NCI-H524 treated with DMSO at 0.1 percent for 48 hours (cell line): ENCODE measurements at regions not wholly inside any gene's neighbourhood (a gene's known extent, or its start where the extent isn't known, plus 50 kb on each side); places are given as distances from the start of the nearest gene placed in this dataset.

Experiments
- DNase-seq: peaks from one replicate; lab custom pipeline; 2025; lab: John Stamatoyannopoulos, UW

GRCh38 chrX:45868425-45868824 lies 667.7 kb upstream of the DIPK2B start:
- no peak for DNase-seq

- no peak for DNase-seq
Measured at GRCh38 chrX:45862801-45863200, 662.1 kb upstream of the DIPK2B start.

- DNase-seq, result no peak
Measured at GRCh38 chrX:45860450-45860849, 659.8 kb upstream of the DIPK2B start.

DNA sequence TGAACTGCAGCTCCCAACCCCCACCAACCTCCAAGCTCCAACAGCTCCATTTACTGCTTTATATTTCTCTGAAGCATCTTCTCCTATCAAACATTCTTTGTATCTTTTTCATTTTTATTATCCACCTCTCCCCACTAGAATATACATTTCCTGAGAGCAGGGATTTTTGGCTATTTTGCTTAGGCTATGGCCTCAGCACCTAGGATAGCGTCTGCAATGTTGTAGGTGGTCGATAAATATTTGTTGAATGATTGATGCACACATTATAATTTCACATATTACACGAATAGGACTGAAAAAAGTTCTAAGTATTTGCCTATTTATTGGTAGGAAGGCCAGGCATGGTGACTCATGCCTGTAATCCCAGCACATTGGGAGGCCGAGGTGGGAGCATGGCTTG lies 658.7 kb upstream of the DIPK2B start:
- DNase-seq, result no peak

GRCh38 chrX:45852884-45853283 lies 652.2 kb upstream of the DIPK2B start:
- DNase-seq, result no peak

GRCh38 chrX:45851434-45851991 lies 650.8 kb upstream of the DIPK2B start:
- no peak for DNase-seq

- DNase-seq, result no peak
Measured at GRCh38 chrX:45850775-45851433, 650.2 kb upstream of the DIPK2B start.

DNA sequence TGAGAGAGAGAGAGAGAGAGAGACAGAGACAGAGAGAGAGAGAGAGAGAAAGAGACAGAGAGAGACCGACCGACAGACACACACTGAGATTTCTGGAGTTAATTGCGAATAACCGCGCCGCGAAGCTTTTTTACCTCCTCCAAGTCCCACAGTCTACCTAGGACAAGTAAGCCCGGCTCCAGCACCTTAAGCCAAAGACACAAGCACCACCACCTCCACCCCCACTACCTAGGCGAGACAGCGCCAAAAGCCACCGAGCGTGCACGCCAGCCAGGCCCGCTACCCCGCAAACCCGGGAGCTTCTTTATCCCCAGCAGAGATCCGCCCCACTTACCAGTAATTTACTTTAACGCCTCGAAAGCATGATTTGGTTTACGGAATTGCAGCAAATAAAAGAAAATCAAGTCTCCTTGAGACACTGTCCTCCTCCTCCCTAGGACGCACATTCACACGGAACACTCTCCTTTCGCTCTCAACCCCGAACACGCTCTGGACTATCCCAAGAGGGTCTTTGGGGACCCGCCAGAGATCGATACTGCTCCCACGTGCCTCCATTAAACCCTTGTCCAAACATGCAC lies 649.6 kb upstream of the DIPK2B start:
- DNase-seq, result no peak

DNA sequence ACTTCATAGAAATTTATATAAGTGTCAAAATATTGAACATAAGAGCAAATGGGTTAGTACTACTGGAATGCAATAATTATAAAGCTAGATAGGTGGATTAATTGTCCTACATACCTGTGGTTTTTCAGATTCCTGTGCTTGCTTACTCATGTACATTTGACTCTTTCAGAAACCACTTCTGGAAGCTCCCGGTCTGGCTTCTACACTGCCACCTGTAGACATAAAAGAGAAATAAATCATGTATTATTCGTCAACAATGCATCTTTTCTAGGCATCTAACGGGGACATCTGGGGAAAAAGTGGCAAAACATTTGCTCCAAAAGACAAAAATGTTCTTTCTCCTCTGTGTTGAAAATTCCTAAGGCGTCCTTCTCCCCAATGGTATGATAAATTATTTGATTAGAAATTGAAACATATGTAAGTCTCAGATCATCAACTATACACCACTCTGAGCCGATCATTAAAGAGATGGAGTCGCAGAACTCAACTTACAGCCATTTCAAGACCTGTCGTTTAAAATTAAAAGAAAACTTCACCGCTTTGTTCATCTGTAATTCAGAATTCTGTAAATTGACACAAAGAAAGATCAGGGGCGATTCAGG lies 648.7 kb upstream of the DIPK2B start:
- DNase-seq, result no peak

- DNase-seq, result no peak
Measured at GRCh38 chrX:45847961-45848360, 647.3 kb upstream of the DIPK2B start.

GRCh38 chrX:45846328-45846727 lies 645.7 kb upstream of the DIPK2B start:
- DNase-seq, result no peak

DNA sequence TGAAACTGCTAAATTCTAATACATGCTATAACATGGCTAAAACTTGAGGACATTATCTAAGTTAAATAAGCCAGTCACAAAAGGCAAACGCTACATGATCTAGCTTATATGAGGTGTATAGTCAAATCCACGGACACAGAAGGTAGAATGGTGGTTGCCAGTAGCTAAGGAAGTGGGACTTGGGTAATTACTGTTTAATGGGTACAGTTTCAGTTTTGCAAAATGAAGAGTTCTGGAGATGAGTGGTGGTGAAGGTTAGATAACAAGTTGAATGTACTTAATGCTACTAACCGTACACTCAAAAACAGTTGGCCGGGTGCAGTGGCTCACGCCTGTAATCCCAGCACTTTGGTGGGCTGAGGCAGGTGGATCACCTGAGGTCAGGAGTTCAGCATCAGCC lies 644.5 kb upstream of the DIPK2B start:
- no peak for DNase-seq

DNA sequence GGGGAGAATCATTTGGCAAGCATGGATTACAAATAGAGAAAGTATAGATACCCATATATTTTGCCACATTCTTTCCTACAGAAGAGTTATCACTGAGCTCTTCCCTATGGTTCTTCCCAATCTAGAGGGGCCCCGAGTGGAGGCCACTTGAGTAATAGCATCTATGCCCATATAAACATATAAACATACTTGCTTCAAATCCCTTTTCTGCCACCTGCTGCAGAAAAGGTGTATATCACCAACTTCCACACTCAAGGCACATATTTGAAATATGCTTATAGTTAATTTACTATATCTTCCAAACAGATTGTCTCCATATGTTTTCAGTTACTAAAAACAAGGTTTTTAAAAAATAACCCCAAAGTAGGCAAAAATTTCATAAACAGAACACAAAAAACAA lies 642.8 kb upstream of the DIPK2B start:
- DNase-seq, result no peak

GRCh38 chrX:45842926-45843315 lies 642.2 kb upstream of the DIPK2B start:
- no peak for DNase-seq

DNA sequence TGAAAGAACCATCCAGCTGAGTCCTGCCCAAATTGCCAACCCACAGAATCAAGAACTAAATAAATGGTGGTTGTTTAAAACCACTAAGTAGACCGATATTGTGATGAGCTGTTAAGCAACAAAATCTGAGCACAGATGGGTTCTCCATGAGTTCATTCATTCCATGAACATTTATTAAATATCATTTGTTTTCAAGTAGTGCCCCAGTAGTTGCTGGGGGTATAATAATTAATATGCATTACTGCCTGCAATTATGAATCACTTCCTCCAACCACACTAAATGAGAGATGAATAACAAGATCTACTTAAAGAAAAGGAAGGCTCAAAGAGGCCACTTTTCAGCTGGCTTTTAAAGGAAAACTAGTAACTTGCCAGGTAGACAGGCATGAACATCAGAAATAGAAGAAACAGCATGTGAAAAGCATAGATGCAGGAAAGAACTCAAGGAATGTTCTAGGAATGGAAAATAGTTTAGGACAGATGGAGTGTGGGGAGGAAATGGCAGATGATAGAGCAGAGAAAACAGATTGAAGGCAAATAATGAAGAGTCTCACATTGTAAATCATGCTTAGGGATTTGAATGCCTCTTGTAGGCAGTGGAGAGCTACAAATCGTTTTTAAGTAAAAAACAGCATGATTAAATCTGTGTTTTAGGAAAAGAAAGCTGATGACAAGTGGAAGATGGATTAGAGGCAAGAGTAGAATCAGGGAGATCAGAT lies 641.7 kb upstream of the DIPK2B start:
- DNase-seq, result peak; percentile 79

- peak; percentile 62 for DNase-seq
Measured at GRCh38 chrX:45840411-45840950, 639.8 kb upstream of the DIPK2B start.

- no peak for DNase-seq
Measured at GRCh38 chrX:45830343-45830742, 629.7 kb upstream of the DIPK2B start.

GRCh38 chrX:45824471-45824870 lies 623.8 kb upstream of the DIPK2B start:
- no peak for DNase-seq

GRCh38 chrX:45823536-45823935 lies 622.9 kb upstream of the DIPK2B start:
- DNase-seq, result no peak

DNA sequence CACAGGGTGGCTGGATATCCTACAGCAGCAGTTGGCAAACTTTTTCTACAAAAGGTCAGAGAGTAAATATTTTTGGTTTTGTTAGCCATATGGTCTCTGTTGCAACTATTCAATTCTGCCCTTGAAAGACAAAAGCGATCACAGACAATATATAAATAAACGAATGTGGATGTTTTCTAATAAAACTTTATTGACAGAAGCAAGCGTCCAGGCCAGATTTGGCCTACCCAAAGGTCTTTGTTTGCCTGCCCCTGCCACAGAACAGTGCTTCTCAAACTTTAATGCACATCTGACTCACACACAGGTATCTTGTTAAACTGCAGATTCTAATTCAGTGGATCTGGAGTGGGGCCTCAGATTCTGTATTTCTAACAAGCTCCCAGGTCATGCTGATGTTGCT lies 621.4 kb upstream of the DIPK2B start:
- no peak for DNase-seq

- DNase-seq, result no peak
Measured at GRCh38 chrX:45818913-45819312, 618.2 kb upstream of the DIPK2B start.

DNA sequence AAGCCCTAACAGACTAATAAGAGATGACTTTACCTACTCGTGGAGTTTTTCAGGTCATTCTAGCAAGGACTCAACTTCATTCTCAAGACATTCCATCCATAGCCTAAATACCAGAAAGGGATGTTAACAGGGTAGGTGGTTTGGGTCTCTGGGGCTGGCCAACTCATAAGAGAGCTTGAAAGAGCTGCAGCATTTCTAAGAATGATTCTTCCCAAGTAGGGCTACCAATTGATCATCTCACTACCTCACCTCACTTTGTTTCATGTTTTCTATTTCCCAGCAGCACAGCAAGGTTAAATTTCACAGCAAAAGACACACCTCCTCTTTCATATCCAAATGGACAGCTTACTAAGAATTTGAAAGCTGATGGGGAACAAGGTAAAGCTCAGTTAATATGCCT lies 614.8 kb upstream of the DIPK2B start:
- DNase-seq, result no peak

DNA sequence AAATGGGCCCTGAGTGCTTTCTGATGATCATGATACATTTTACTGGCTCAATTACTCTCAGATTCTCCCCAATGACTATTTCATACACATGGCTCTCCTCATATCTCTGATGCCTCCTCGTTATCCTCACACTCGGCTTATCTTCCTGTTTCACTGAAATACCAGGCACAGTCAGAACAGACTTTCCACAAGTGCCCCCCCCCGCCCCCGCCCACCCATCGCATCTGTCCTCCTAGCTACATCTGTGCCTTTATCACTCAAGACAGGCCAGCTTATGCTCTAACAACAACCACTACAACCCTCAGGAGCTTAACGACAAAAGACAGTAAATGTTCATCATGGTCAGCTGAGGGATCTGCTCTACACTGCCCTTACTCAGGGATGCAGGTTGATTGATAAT lies 610.6 kb upstream of the DIPK2B start:
- peak; percentile 41 for DNase-seq
